Putamen (tissue), 1 donor: ENCODE measurements at regions not wholly inside any gene's neighbourhood (a gene's known extent, or its start where the extent isn't known, plus 50 kb on each side); places are given as distances from the start of the nearest gene placed in this dataset.

Experiments
- DNase-seq: peaks from one replicate; pipeline ENCODE4 v3.0.0-alpha.2; 2016; ENCODE audit warnings: low spot score

- no peak for DNase-seq
Observed at GRCh38 chrX:115491766-115492165, 69.2 kb upstream of the PLS3 start.

- DNase-seq: no peak
Observed at GRCh38 chrX:115493015-115493414, 68.0 kb upstream of the PLS3 start.

- DNase-seq: peak; percentile 77
Observed at GRCh38 chrX:115494161-115494560, 66.8 kb upstream of the PLS3 start.

- no peak for DNase-seq
Observed at GRCh38 chrX:115499112-115499805, 61.7 kb upstream of the PLS3 start.

GRCh38 chrX:115503099-115503498 lies 57.9 kb upstream of the PLS3 start:
- DNase-seq: no peak

- DNase-seq: no peak
Observed at GRCh38 chrX:115504167-115504566, 56.8 kb upstream of the PLS3 start.
